ENCODE measurements at regions not wholly inside any gene's neighbourhood (a gene's known extent, or its start where the extent isn't known, plus 50 kb on each side); places are given as distances from the start of the nearest gene placed in this dataset.

GRCh38 chr10:123454987-123455386 is 211.2 kb upstream of the GPR26 start:
- Histone ChIP-seq H3K9me3 (ENCODE audit: severe bottlenecking) (no peaks in the 10 kb centered on the region), H3K36me3 (ENCODE audit: low read depth) (no peaks in the 10 kb centered on the region), H3K27ac (ENCODE audit: poor library complexity, severe bottlenecking) (no peak overlapping the region), H3K27me3 (ENCODE audit: insufficient read depth, poor library complexity, severe bottlenecking) (peaks cover 13% of the 10 kb centered on the region), H3K4me3 (ENCODE audit: severe bottlenecking) (no peak overlapping the region), H3K4me1 (ENCODE audit: insufficient read depth, poor library complexity, severe bottlenecking) (no peaks in the 10 kb centered on the region)
- no peak for TF ChIP-seq CTCF (IDR thresholded peaks at IDR 0.05; ENCODE audit: poor library complexity, severe bottlenecking)
- no peak for DNase-seq (ENCODE audit: low spot score)
- ATAC-seq (ENCODE audit: low read depth), result no peak

GRCh38 chr10:123455861-123456260 is 210.3 kb upstream of the GPR26 start:
- H3K36me3 ChIP-seq (ENCODE audit: low read depth), result no peaks in the 10 kb centered on the region
- ATAC-seq (ENCODE audit: low read depth), result no peak
- no peak for DNase-seq (ENCODE audit: low spot score)
- no peak for TF ChIP-seq CTCF (IDR thresholded peaks at IDR 0.05; ENCODE audit: poor library complexity, severe bottlenecking)
- no peak overlapping the region for H3K4me3 ChIP-seq (ENCODE audit: severe bottlenecking)
- no peaks in the 10 kb centered on the region for H3K4me1 ChIP-seq (ENCODE audit: insufficient read depth, poor library complexity, severe bottlenecking)
- peaks cover 13% of the 10 kb centered on the region for H3K27me3 ChIP-seq (ENCODE audit: insufficient read depth, poor library complexity, severe bottlenecking)
- no peaks in the 10 kb centered on the region for H3K9me3 ChIP-seq (ENCODE audit: severe bottlenecking)
- no peak overlapping the region for H3K27ac ChIP-seq (ENCODE audit: poor library complexity, severe bottlenecking)

- H3K27ac ChIP-seq (ENCODE audit: poor library complexity, severe bottlenecking), result no peak overlapping the region
- TF ChIP-seq CTCF (IDR thresholded peaks at IDR 0.05; ENCODE audit: poor library complexity, severe bottlenecking), result no peak
- DNase-seq (ENCODE audit: low spot score) (no peak), ATAC-seq (ENCODE audit: low read depth) (no peak)
- no peaks in the 10 kb centered on the region for H3K36me3 ChIP-seq (ENCODE audit: low read depth)
- H3K4me1 ChIP-seq (ENCODE audit: insufficient read depth, poor library complexity, severe bottlenecking), result no peaks in the 10 kb centered on the region
- H3K9me3 ChIP-seq (ENCODE audit: severe bottlenecking), result no peaks in the 10 kb centered on the region
- H3K27me3 ChIP-seq (ENCODE audit: insufficient read depth, poor library complexity, severe bottlenecking), result no peaks in the 10 kb centered on the region
- H3K4me3 ChIP-seq (ENCODE audit: severe bottlenecking), result no peak overlapping the region
Observed at GRCh38 chr10:123458933-123459332, 207.2 kb upstream of the GPR26 start.

DNA sequence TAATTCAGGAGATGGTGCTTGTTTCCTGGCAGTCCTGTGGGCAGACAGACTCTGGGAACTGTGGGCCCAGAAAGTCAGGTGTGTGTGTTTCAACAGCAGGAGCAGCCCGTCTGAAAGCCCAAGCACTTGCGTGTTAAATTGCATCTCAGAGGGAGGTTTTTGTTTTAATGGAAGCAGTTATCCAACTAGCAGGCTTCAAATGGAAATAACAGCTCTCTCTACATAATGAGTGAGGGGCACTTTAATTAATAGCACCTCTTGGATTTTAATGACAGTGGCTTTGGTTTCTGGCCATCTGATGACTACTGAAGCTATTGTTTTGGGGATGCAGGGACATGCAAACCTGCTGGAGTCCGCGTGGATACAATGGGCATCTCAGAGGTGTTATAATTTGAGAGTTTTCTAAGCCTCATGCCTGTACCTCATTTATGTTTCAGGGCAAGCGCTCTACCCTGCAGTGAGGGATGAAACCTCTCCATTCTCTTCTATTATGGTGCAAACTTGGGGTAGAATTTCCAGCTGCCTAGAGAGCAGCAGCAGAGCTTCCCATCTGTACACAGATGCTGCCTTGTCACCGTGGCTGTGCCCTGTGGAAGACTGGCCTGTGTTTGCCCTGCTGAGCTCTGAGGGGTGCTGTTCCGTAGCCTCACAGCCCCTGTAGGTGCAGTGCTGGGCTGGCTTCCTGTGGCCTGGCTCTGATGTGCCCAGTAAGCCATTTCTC is 206.6 kb upstream of the GPR26 start:
- Histone ChIP-seq H3K4me1 (ENCODE audit: insufficient read depth, poor library complexity, severe bottlenecking) (no peaks in the 10 kb centered on the region), H3K27me3 (ENCODE audit: insufficient read depth, poor library complexity, severe bottlenecking) (no peaks in the 10 kb centered on the region), H3K9me3 (ENCODE audit: severe bottlenecking) (no peaks in the 10 kb centered on the region), H3K4me3 (ENCODE audit: severe bottlenecking) (no peak overlapping the region), H3K36me3 (ENCODE audit: low read depth) (no peaks in the 10 kb centered on the region), H3K27ac (ENCODE audit: poor library complexity, severe bottlenecking) (no peak overlapping the region)
- no peak for TF ChIP-seq CTCF (IDR thresholded peaks at IDR 0.05; ENCODE audit: poor library complexity, severe bottlenecking)
- no peak for DNase-seq (ENCODE audit: low spot score)
- ATAC-seq (ENCODE audit: low read depth), result no peak

DNA sequence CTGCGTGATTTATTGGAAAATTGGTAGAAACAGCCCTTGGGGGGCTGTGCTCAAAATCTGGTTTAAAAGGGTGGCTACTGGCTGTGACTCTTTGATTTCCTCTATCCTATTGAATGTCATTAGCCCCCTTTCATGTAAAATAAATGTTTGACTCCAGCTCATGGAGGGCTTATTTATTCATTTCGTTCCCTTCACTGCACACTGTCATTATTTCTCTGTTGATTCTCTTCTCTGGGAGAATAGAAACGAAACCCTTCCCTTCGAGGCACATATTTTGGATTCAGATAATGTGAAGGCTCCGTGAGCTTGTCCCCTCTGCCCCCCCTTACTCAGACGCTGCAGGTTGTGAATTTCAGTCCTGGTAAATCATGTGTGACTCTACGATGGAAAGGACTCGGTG is 203.9 kb upstream of the GPR26 start:
- no peaks in the 10 kb centered on the region for H3K9me3 ChIP-seq (ENCODE audit: severe bottlenecking)
- no peaks in the 10 kb centered on the region for H3K4me1 ChIP-seq (ENCODE audit: insufficient read depth, poor library complexity, severe bottlenecking)
- no peak for DNase-seq (ENCODE audit: low spot score)
- no peak overlapping the region for H3K27ac ChIP-seq (ENCODE audit: poor library complexity, severe bottlenecking)
- no peak overlapping the region for H3K4me3 ChIP-seq (ENCODE audit: severe bottlenecking)
- no peaks in the 10 kb centered on the region for H3K36me3 ChIP-seq (ENCODE audit: low read depth)
- H3K27me3 ChIP-seq (ENCODE audit: insufficient read depth, poor library complexity, severe bottlenecking), result no peaks in the 10 kb centered on the region
- no peak for ATAC-seq (ENCODE audit: low read depth)
- no peak for TF ChIP-seq CTCF (IDR thresholded peaks at IDR 0.05; ENCODE audit: poor library complexity, severe bottlenecking)
